Tongue (tissue), 1 donor: ENCODE measurements at regions not wholly inside any gene's neighbourhood (a gene's known extent, or its start where the extent isn't known, plus 50 kb on each side); places are given as distances from the start of the nearest gene placed in this dataset.

Source experiments
- DNase-seq: peaks from one replicate; pipeline ENCODE4 v3.0.0-alpha.2; 2015

DNA sequence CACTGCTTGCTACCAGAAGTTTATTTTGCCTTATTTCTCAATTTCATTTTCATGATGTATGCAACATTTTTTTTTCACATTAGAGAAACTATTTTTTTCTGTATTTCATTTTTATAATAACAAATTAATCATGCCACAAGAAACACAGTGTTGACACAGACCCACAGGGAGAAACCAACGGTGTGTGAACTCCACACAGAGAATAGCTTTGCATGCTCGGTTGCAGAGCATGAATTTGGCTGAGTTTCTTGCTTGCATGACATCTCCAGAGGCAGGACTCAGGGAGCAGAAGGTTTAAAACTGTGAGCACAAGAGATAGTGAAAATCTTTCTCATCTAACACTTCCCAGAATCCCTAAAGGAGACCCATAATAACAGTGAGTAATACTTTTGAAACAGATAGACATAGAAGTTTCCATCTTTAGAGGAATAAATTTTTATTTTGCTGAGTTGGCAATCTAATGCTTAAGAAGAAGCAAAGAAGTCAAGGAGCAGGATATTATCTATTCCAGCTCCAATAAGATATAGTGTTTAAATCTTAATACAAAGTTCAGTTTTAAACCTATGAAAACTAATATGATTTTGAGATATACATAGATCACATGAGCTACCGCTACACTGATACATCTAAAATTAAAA is 890.9 kb downstream of the MRPL39 start:
- DNase-seq = peak; percentile 18

DNA sequence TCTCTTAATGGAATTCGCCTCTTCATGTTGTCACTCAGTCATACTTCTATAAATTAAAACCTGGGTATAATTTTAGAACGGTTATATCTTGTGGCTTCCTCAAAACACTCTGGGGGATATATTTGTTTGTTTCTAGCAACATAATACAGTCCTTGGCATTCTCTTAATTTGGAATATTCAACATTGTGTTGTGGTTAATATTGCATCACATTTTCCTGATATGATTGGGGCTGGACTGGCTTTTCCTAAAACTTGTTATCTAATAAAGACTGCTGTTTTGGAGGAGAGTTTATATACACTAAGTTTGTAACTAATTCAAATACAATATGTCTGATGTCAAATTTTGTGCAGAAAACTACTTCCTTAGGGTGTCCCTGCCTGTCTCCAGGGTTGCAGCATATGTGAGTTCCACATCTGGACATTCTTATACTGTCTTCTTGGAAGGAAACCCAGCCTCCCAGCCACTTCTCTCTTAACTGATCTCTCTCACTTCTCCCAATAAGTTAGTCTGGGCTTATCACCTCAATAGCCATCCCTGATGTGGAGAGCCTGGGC is 892.6 kb downstream of the MRPL39 start:
- DNase-seq = peak; percentile 2

GRCh38 chr21:24705201-24705600 is 902.1 kb downstream of the MRPL39 start:
- DNase-seq = no peak

GRCh38 chr21:24693779-24694178 is 913.5 kb downstream of the MRPL39 start:
- no peak for DNase-seq

DNA sequence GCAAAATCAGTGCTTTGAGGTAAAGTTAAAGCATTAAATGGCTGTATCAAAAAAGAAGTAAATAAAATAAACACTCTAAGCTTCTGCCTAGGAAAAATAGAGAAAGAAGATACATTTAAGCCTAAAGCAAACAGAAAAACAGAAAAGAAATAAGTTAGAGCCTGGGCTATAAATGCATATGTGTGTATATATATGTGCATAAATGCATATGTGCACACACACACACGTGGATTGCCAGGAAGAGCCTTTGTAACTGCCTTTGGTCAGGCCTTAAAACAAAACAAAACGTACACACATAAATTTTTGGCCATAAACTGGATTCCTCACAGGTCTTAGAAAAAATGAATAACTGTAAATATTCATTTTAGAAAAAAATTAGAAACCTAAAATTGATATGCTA is 925.8 kb downstream of the MRPL39 start:
- DNase-seq = no peak

- no peak for DNase-seq
Observed at GRCh38 chr21:24671901-24672300, 935.4 kb downstream of the MRPL39 start.

- peak; percentile 9 for DNase-seq
Observed at GRCh38 chr21:24658926-24659325, 948.4 kb downstream of the MRPL39 start.

- DNase-seq = no peak
Observed at GRCh38 chr21:24658026-24658425, 949.3 kb downstream of the MRPL39 start.

DNA sequence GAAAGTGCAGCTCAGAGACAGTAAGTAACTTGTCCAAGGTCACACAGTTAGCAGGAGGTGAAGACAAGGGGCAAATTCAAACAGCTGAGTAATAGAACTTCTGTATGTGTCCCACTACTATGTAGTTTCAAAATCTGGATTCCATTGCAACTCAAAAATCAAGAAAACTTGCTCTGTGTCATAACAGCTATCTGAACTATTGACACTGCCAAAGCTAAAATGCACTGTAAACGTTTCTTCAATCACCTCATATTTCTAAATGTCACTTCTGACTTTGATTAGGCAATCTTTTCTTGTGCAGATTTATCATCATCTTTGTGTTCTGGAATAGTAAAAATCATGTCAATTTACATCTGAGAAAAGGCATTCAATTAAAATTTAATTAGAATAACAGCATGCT is 957.6 kb downstream of the MRPL39 start:
- no peak for DNase-seq

- DNase-seq = peak; percentile 22
Observed at GRCh38 chr21:24636696-24637095, 970.6 kb downstream of the MRPL39 start.

GRCh38 chr21:24634749-24635148 is 972.5 kb downstream of the MRPL39 start:
- DNase-seq = no peak

DNA sequence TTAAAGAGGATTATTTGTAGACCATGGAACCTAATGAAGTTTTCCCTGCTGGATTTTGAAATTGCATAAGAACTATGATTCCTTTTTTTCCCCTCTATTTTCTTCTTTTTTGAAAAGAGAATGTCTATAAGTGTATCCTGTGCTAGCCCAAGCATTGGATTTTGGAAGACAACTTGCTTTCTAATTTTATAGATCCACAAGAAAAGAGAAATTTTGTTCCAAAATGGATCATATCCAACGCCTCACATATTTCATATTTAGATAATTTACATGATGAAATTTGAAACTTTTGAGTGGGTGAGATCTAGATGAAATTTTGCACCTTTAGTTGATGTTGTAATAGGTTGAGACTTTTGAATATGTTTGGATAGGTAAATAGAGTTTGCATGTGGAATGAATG is 978.7 kb downstream of the MRPL39 start:
- DNase-seq = no peak

DNA sequence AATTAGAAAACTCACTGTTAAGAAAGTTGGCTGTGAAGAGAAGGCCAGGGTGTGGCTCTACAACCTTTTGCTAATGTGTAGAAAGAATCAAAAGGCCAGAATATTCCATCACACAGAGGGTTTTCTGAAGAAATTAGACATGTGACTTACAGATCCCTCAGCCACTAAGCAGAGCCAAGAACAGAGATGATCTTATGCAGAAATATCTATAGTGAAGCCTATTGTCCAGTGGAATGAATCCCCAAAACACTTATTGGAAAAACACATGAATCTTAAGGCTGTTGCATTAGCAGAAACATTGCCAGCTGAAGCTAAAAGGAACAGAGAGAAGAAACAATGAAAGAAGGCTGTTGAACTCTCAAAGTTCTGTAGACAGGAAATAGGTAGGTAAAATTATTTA is 979.2 kb downstream of the MRPL39 start:
- peak; percentile 36 for DNase-seq

GRCh38 chr21:24617819-24618218 is 989.5 kb downstream of the MRPL39 start:
- DNase-seq = no peak

DNA sequence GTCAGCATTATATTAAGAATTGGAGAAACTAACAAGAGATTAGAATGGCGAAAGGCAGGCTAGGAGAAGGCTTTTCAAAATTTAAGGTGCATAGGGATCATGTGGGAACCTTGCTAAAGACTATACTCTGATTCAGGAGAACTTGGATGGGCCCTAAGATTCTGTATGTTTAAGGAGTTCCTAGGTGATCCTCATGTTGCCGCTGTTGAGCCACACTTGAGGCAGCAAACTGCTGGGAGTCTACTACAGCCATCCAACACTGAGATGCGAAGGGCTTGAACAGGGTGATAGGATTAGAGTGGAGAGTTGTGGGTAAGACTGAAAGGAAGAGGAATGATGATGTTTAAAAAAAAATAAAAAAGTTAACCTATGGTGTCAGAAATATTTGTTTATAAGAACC is 1013.2 kb downstream of the MRPL39 start:
- no peak for DNase-seq

GRCh38 chr21:24590261-24590660 is 1017.0 kb downstream of the MRPL39 start:
- peak; percentile 71 for DNase-seq

GRCh38 chr21:24583473-24583872 is 1023.8 kb downstream of the MRPL39 start:
- DNase-seq = no peak

GRCh38 chr21:24577301-24577700 is 1030.0 kb downstream of the MRPL39 start:
- no peak for DNase-seq

DNA sequence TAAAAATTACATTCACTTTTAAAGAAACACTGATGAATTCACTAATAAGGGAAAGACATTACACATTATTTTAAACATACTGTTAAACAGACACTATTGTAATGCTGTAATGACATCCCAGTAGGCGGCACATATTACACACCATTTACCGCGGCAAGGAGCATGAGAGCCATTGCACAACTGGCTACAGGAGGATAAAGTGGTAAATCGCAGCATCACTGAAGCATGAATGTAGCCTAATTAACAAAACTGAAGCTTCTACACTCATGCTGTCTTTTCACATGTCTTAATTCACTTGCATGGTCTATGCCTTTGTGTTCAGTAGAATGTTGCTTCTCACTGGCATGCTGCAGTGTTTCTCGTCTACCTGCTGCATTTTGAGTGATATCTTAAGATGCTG is 1046.0 kb downstream of the MRPL39 start:
- no peak for DNase-seq

DNA sequence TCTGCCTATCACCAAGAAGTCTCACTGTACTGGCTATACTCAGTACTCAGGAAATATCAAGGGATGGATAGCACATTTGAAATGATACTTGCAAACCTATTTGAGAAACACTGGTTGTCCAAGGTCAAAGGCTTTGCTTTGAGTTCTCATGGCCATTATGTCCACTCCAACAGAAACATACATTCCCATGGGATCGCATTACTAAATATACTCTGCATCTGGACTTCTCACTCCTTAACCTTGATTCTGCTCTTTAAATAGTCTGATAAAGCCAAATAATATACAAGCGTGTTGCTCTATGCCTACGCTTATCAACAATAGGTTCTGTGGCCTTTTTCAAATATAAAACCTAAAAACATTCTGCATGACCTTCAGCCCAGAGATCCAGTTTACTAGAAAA is 1054.8 kb downstream of the MRPL39 start:
- DNase-seq = no peak

DNA sequence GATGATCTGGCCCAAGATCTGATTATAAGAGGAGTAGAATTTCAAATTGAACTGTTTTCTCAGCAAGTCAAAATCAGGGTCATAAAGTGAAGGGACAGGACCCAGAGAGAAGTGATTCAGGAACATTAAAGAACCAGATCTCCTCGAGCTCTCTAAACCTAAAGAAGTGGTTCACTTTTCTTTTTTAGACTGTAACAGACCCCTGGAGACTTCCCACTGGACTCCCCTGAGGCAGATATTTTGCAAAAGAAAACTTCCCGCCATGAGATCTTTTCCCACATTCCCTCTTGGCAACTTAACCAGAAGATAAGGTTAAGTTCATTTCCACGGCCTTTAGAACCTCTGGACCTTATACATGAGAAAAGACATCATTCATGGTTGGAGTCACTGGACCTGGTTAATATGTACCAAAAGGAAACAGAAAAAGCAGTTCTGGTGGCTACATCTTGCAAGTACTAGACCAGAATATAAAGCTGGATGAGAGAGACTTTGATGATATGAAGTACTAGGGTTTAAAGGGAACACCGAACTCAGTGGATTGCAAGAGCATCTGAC is 1061.4 kb downstream of the MRPL39 start:
- no peak for DNase-seq

DNA sequence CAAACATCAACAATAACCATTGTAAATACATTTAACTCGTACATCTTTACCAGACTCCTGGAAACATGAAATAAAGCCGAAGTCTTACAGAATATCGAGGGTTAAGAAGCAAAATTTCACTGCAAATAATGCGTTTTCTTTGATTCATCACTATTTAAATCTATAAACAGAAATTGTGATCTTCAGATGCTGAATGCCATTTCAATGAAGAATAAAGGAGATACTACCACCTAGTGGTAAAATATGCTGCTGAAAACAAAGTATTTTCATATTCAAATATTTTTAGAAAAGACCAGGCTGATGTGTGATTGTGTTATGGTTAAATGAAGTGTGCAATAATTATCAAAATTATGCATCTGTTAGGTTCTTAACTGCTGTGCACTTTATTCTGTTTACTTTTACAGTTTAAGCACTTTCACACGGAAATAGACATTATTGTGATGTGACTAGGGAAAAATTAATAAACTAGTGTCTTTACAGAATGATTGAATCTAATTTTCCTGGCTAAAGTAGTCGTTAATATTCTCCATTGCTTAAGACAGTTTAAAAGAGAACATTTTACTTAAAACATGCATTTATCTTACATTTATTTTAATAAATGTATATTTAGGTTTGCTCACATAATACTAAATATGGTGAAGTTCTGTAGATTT is 1093.1 kb downstream of the MRPL39 start:
- peak; percentile 15 for DNase-seq

- no peak for DNase-seq
Observed at GRCh38 chr21:24509131-24509530, 1098.2 kb downstream of the MRPL39 start.

DNA sequence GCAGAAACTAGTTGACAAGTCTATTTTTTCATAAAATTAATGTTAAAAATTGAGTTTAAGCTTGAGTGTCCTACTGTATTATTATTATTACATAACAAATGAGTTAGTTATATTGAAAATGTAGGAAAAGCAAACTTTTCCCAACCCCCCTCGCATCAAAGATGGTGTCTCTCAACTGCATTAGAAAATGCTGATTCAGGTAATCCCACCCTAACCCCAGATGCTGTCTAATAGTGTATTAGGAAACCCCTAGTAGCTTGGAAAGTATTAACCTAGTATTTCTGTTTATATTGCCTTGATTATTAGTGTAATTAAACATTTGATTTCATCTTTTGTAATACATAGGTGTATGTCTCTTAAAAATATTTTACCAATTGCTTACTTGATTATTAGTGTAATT is 1120.3 kb downstream of the MRPL39 start:
- no peak for DNase-seq
